AG04450 (cell line): ENCODE measurements at regions not wholly inside any gene's neighbourhood (a gene's known extent, or its start where the extent isn't known, plus 50 kb on each side); places are given as distances from the start of the nearest gene placed in this dataset.

Source experiments
- CTCF ChIA-PET: fragments of 300-600, 350-600 bp; formaldehyde crosslinking; extraction: SDS; loops from one replicate; lab custom pipeline; 2022; ENCODE audit warnings: antibody characterized with exemption, inconsistent platforms; lab: Charles Lee
- POLR2A ChIA-PET: fragments of 350-600 bp; formaldehyde crosslinking; extraction: SDS; loops from one replicate; lab custom pipeline; 2021; ENCODE audit warnings: antibody characterized with exemption, inconsistent platforms; lab: Yijun Ruan, JAX
- DNase-seq: peaks from one replicate; pipeline ENCODE4 v3.0.0-alpha.2; 2011; ENCODE audit warnings: low read depth, low spot score
- H3K27ac ChIP-seq: one replicate; pipeline ENCODE4 v1.5.1; 2012; ENCODE audit warnings: low read depth, low read length, control low read depth
- H3K27me3 ChIP-seq: one replicate; pipeline ENCODE4 v1.6.0; 2012; ENCODE audit warnings: low read length; ENCODE audit not compliant: control insufficient read depth, insufficient read depth
- H3K4me3 ChIP-seq: 2 replicates; pipeline ENCODE4 v1.5.1; 2011; ENCODE audit warnings: mild to moderate bottlenecking, low read depth, low read length, control low read depth
- H3K9me3 ChIP-seq: 2 replicates; pipeline ENCODE4 v1.5.1; 2012; ENCODE audit warnings: low read length; ENCODE audit not compliant: control insufficient read depth, insufficient read depth
- TF ChIP-seq, protein P1 (sequence below): IDR thresholded peaks from 2 replicates; pipeline ENCODE4 v1.5.1; 2011; ENCODE audit warnings: low read depth, low read length, control low read depth, inconsistent platforms

DNA sequence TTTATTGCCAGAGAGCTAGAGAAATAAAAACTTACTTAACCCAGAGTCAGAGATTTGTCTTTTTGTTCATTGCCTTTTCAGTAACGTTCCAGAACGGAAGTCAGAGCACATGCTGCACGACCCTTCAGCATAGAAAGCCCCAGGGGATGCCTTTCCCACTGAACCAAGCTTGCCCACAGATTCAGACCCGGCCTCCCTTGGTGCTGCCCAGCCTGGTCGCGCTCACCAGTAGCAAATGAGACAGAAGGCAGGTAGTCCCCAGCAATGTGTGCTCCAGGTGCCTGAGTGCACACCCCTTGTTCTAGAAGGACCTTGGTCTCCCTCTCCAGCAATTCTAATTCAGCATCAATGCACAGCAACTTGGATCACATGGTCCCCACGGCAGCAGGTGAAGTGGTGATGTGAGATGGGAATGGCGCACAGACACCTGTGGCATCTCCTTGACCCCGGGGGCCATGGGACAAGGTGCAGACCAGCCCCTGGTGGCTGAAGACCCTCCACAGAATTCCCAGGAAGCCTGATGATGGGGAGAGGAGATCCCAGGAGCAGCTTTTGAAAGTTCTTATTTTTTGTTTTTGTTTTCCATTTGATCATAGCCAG lies 91.8 kb upstream of the IQSEC1 start:
- TF ChIP-seq, protein P1, sequence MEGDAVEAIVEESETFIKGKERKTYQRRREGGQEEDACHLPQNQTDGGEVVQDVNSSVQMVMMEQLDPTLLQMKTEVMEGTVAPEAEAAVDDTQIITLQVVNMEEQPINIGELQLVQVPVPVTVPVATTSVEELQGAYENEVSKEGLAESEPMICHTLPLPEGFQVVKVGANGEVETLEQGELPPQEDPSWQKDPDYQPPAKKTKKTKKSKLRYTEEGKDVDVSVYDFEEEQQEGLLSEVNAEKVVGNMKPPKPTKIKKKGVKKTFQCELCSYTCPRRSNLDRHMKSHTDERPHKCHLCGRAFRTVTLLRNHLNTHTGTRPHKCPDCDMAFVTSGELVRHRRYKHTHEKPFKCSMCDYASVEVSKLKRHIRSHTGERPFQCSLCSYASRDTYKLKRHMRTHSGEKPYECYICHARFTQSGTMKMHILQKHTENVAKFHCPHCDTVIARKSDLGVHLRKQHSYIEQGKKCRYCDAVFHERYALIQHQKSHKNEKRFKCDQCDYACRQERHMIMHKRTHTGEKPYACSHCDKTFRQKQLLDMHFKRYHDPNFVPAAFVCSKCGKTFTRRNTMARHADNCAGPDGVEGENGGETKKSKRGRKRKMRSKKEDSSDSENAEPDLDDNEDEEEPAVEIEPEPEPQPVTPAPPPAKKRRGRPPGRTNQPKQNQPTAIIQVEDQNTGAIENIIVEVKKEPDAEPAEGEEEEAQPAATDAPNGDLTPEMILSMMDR, result no peak
- H3K27ac ChIP-seq, result no peak overlapping the region
- H3K27me3 ChIP-seq, result peaks cover 3% of the 10 kb centered on the region
- H3K9me3 ChIP-seq, result no peaks in the 10 kb centered on the region; the same call in 1 of the 2 replicates
- ChIA-PET CTCF (no interaction called here), POLR2A (no interaction called here)
- H3K4me3 ChIP-seq, result no peak overlapping the region
- DNase-seq, result no peak

DNA sequence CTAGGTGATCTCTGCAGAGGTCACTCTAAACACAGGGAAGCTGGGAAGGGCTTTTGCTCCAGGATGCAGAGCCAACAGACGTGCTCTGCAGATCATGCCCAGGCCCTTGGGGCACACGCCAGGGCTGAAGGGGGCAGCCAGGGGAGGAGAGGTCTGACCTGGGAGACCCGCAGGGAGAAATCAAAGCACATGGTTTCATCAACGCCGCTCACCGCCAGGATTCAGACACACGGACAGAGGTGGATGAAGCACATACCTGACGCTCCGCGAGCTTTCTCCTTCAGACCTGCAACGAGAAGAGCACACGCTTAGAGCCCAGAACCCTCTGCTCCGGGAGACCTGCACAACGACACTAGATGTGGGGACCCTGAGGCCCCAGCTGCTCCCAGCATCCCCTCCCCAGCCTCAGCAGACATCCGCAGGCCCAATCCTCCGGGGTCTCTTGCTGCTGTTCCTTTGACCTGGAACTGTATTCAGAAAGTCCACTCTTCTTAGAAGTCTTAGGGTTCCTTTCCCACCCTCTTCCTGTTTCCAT lies 90.7 kb upstream of the IQSEC1 start:
- peaks cover 3% of the 10 kb centered on the region for H3K27me3 ChIP-seq
- DNase-seq, result no peak
- H3K4me3 ChIP-seq, result no peak overlapping the region
- CTCF ChIA-PET, result no interaction called here
- no peak overlapping the region for H3K27ac ChIP-seq
- POLR2A ChIA-PET, result no interaction called here
- TF ChIP-seq, protein P1, result no peak
- H3K9me3 ChIP-seq, result no peaks in the 10 kb centered on the region; the same call in 1 of the 2 replicates

DNA sequence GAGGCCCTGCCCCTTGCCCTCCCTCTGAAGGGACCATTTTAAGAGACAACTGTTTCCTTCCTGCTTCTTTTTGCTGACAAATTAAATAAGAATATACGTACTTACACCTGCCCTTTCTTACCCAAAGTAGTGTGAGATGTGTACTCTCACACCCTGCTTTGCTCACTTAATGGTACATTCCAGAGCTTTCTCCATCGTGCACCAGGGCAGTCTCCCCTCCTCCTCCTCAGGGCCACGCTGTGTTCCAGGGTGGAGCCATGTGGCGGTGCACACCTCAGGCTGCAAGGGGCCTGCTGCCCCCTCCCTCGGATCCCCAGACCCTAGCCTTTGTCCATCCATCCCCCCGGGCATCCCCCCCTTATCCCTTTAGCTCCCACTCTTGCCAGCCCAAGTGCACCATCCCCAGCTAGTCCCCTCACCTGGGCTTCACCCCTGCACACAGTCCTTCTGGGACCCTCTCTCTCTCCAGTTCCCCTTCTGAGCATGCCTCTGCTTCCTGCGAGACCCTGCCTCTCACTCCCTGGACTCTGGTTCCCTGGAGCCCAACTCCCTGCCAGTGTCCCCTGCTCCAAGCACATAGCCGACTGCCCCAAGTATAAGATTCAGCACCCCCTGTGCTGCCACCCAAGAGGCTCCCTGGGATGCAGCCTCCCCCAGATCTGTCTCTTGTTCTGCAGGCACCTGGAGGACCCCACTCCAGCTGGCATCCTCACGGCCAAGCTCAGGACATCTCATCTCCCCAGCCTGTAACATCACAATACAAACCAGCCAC lies 89.5 kb upstream of the IQSEC1 start:
- POLR2A ChIA-PET, result no interaction called here
- DNase-seq, result no peak

DNA sequence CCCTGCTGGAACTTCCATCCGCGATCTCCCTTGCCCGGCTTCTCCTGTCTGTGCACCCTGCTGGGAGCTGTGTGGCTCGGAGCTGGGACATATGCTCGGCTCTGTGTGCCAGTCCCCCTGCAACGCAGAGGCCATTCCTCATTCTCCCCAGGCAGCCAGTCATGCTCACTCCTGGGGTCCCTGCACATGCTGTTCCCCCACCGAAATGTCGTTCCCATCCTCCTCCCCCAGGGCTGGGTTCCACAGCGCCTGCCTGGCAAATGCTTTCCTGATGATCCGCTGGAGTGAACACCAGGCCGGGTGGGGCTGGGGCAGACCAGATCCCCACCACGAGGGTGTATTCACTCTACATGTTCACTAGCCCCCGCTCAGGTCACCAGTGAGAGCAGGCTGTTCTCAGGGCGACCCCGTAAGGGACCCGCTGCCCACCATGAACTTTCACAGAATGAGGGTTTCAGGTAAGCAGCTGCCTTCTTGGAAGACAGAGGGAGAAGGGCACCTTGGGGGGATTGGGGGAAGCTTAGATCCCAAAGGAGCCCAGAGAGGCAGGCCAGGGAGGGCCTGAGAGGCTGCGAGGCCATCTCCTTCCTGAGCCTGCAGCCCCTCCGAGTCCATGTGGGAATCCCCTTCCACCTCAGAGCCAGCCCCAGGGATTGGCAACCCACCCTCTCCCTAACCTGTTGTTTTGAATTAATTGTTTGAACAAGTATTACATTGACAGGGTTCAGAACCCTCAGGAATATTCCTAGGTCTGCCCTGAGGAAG lies 88.7 kb upstream of the IQSEC1 start:
- TF ChIP-seq, protein P1, result no peak
- POLR2A ChIA-PET, result no interaction called here
- Histone ChIP-seq H3K9me3 (no peaks in the 10 kb centered on the region), H3K4me3 (no peak overlapping the region), H3K27me3 (peaks cover 3% of the 10 kb centered on the region), H3K27ac (no peak overlapping the region)
- DNase-seq, result no peak
- CTCF ChIA-PET, result no interaction called here

More for the DNA sequence above, 89.5 kb upstream of the IQSEC1 start:
- Histone ChIP-seq H3K9me3 (no peaks in the 10 kb centered on the region; the same call in 1 of the 2 replicates), H3K27ac (no peak overlapping the region), H3K4me3 (no peak overlapping the region), H3K27me3 (peaks cover 3% of the 10 kb centered on the region)
- CTCF ChIA-PET, result interaction anchor here (0.6 kb wide), 1 partner anchor 1303 kb away, joined by 7 read pairs; no protein-coding TSS in a partner anchor
- TF ChIP-seq, protein P1, result no peak
